H9 (cell line): ENCODE measurements at regions not wholly inside any gene's neighbourhood (a gene's known extent, or its start where the extent isn't known, plus 50 kb on each side); places are given as distances from the start of the nearest gene placed in this dataset.
A peak's percentile ranks its signal among the peaks of the same experiment; 100 is the strongest.

Source experiments
- DNase-seq: peaks from one replicate; pipeline ENCODE4 v3.0.0-alpha.2; 2017
- H2AFZ ChIP-seq: one replicate; pipeline ENCODE4 v1.6.1; 2013; ENCODE audit warnings: mild to moderate bottlenecking, low read length, control low read depth, moderate library complexity
- H2AK5ac ChIP-seq: 2 replicates; pipeline ENCODE4 v1.6.1; 2013; ENCODE audit warnings: low read length, control low read depth, mixed read lengths; ENCODE audit not compliant: insufficient read length
- H2BK120ac ChIP-seq: one replicate; pipeline ENCODE4 v1.6.1; 2013; ENCODE audit warnings: low read depth, mild to moderate bottlenecking, low read length, control low read depth, inconsistent platforms; ENCODE audit not compliant: poor library complexity, severe bottlenecking
- H2BK12ac ChIP-seq: 2 replicates; pipeline ENCODE4 v1.6.1; 2013; ENCODE audit warnings: low read length, control low read depth, mixed read lengths, low read depth; ENCODE audit not compliant: insufficient read length
- H2BK15ac ChIP-seq: 2 replicates; pipeline ENCODE4 v1.6.1; 2013; ENCODE audit warnings: low read depth, low read length, control low read depth
- H2BK20ac ChIP-seq: one replicate; pipeline ENCODE4 v1.6.1; 2013; ENCODE audit warnings: low read depth, mild to moderate bottlenecking, low read length, control low read depth, inconsistent platforms; ENCODE audit not compliant: poor library complexity, severe bottlenecking
- H2BK5ac ChIP-seq: 2 replicates; pipeline ENCODE4 v1.6.1; 2013; ENCODE audit warnings: low read length, control low read depth, mixed read lengths; ENCODE audit not compliant: insufficient read length
- H3K14ac ChIP-seq: 2 replicates; pipeline ENCODE4 v1.6.1; 2013; ENCODE audit warnings: low read length, control low read depth; ENCODE audit not compliant: insufficient read depth
- H3K18ac ChIP-seq: 2 replicates; pipeline ENCODE4 v1.6.1; 2013; ENCODE audit warnings: low read depth, mild to moderate bottlenecking, mixed read lengths, low read length, control low read depth; ENCODE audit not compliant: insufficient read length
- H3K23ac ChIP-seq: 2 replicates; pipeline ENCODE4 v1.6.1; 2013; ENCODE audit warnings: low read length, control low read depth, mixed read lengths, low read depth; ENCODE audit not compliant: insufficient read length
- H3K23me2 ChIP-seq: 2 replicates; pipeline ENCODE4 v1.6.1; 2013; ENCODE audit warnings: low read depth, mild to moderate bottlenecking, mixed read lengths, low read length, control low read depth; ENCODE audit not compliant: insufficient read length, poor library complexity, severe bottlenecking
- H3K27ac ChIP-seq: 2 replicates; pipeline ENCODE4 v1.5.1; 2013; ENCODE audit warnings: low read length, control low read depth, mixed read lengths, low read depth; ENCODE audit not compliant: insufficient read length
- H3K27me3 ChIP-seq: 2 replicates; pipeline ENCODE4 v1.6.1; 2013; ENCODE audit warnings: low read length, control low read depth, inconsistent platforms; ENCODE audit not compliant: insufficient read depth
- H3K4ac ChIP-seq: 2 replicates; pipeline ENCODE4 v1.6.1; 2013; ENCODE audit warnings: low read depth, mild to moderate bottlenecking, control low read depth, inconsistent platforms, low read length, moderate library complexity
- H3K4me1 ChIP-seq: 2 replicates; pipeline ENCODE4 v1.6.1; 2013; ENCODE audit warnings: low read length, control low read depth, inconsistent platforms; ENCODE audit not compliant: insufficient read depth
- H3K4me2 ChIP-seq: 2 replicates; pipeline ENCODE4 v1.6.1; 2013; ENCODE audit warnings: low read length, control low read depth, mixed read lengths; ENCODE audit not compliant: insufficient read length, insufficient read depth
- H3K56ac ChIP-seq: 2 replicates; pipeline ENCODE4 v1.6.1; 2013; ENCODE audit warnings: low read depth, mild to moderate bottlenecking, mixed read lengths, low read length, control low read depth; ENCODE audit not compliant: insufficient read length
- H3K79me1 ChIP-seq: 2 replicates; pipeline ENCODE4 v1.6.1; 2013; ENCODE audit warnings: low read depth, mild to moderate bottlenecking, moderate library complexity, low read length, control low read depth, inconsistent platforms; ENCODE audit not compliant: insufficient read depth, poor library complexity, severe bottlenecking
- H3K79me2 ChIP-seq: 2 replicates; pipeline ENCODE4 v1.6.1; 2013; ENCODE audit warnings: low read length, control low read depth, inconsistent platforms; ENCODE audit not compliant: insufficient read depth
- H3K9ac ChIP-seq: 2 replicates; pipeline ENCODE4 v1.6.1; 2013; ENCODE audit warnings: low read length, control low read depth, mixed read lengths; ENCODE audit not compliant: insufficient read length; ENCODE audit errors: extremely low read depth
- H3K9me3 ChIP-seq: one replicate; pipeline ENCODE4 v1.6.1; 2013; ENCODE audit warnings: low read depth, low read length, inconsistent platforms; ENCODE audit not compliant: control insufficient read depth
- H3T11ph ChIP-seq: one replicate; pipeline ENCODE4 v1.6.1; 2013; ENCODE audit warnings: mild to moderate bottlenecking, low read length, control low read depth, inconsistent platforms
- H4K20me1 ChIP-seq: one replicate; pipeline ENCODE4 v1.6.1; 2013; ENCODE audit not compliant: control insufficient read depth, insufficient read length, insufficient read depth
- H4K5ac ChIP-seq: 2 replicates; pipeline ENCODE4 v1.6.1; 2013; ENCODE audit warnings: low read depth, mild to moderate bottlenecking, mixed read lengths, low read length, control low read depth; ENCODE audit not compliant: insufficient read length
- H4K8ac ChIP-seq: replicated peaks from 2 replicates; pipeline ENCODE4 v1.6.1; 2013; ENCODE audit warnings: low read length, control low read depth, mixed read lengths, low read depth; ENCODE audit not compliant: insufficient read length
- H4K91ac ChIP-seq: 2 replicates; pipeline ENCODE4 v1.6.1; 2013; ENCODE audit warnings: low read depth, mild to moderate bottlenecking, moderate library complexity, mixed read lengths, low read length, control low read depth; ENCODE audit not compliant: insufficient read length
- H3K27ac Mint-ChIP-seq, 3 experiments: 2 replicates in 2 of 3; 3 replicates in 1 of 3; pipeline ENCODE4 v1.8.0; 2020 to 2021; ENCODE audit warnings: mixed read lengths in 3 of 3, mild to moderate bottlenecking in 1 of 3, moderate library complexity in 1 of 3
- H3K27me3 Mint-ChIP-seq: 2 replicates; pipeline ENCODE4 v1.8.0; 2021; ENCODE audit warnings: low read depth, mild to moderate bottlenecking, moderate library complexity, mixed read lengths
- H3K36me3 Mint-ChIP-seq, 3 experiments: 2 replicates in 2 of 3; 3 replicates in 1 of 3; pipeline ENCODE4 v1.8.0; 2020 to 2021; ENCODE audit warnings: low read depth in 3 of 3, mixed read lengths in 3 of 3; ENCODE audit not compliant: insufficient read depth in 1 of 3
- H3K4me1 Mint-ChIP-seq, 2 experiments: 2 replicates each; pipeline ENCODE4 v1.8.0; 2020; ENCODE audit warnings: mixed read lengths in 2 of 2
- H3K4me3 Mint-ChIP-seq, 2 experiments: 2 replicates in 1 of 2; 3 replicates in 1 of 2; pipeline ENCODE4 v1.8.0; 2020 to 2021; ENCODE audit warnings: mild to moderate bottlenecking in 2 of 2, mixed read lengths in 2 of 2, moderate library complexity in 1 of 2
- H3K9me3 Mint-ChIP-seq, 2 experiments: 2 replicates in 1 of 2; 3 replicates in 1 of 2; pipeline ENCODE4 v1.8.0; 2020; ENCODE audit warnings: mild to moderate bottlenecking in 2 of 2, mixed read lengths in 2 of 2, moderate library complexity in 1 of 2
- CTCF ChIP-seq: fragments of 200-600 bp; sonication (generic); conservative IDR thresholded peaks from 3 replicates; pipeline ENCODE4 v1.8.0; 2021; ENCODE audit warnings: antibody characterized with exemption, mild to moderate bottlenecking
- whole genome bisulfite sequencing: extraction: QIAGEN DNeasy Blood & Tissue Kit; methylation state at CpG from one replicate; pipeline ENCODE4 v1.1.7; 2013; ENCODE audit warnings: missing lambda C conversion rate, low lambda C conversion rate, mixed read lengths; ENCODE audit not compliant: insufficient read length; ENCODE audit errors: extremely low coverage; 5-methylcytosine and 5-hydroxymethylcytosine counted together

DNA sequence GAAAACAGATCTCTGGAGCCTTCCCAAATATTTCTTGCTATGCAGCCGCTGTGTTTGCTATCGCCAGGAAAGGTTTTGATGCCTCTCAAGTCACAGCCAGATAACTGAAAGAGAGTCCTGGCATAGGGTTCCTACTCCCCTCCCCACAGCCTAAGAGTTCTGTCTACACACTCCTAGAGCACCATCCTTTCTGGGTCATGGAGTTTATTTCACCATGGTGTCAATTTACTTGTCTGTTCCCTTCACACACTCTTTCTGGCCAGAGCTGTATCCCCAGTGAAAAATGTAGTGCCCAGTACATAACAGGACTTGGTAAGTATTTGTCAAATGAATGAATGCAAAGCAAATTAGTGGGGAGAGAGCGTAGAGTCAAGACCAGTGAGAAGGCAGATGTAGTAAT is 185.3 kb downstream of the HAUS1 start:
- no peak overlapping the region for H2BK15ac ChIP-seq
- no peak overlapping the region for H3K14ac ChIP-seq
- no peak overlapping the region for H3K27ac ChIP-seq
- Mint-ChIP-seq H3K36me3 (no peaks in the 10 kb centered on the region), H3K9me3 (no peaks in the 10 kb centered on the region), H3K4me1 (peaks cover 5 to 16% of the 10 kb centered on the region in 2 experiments), H3K4me3 (no peak overlapping the region), H3K27me3 (no peaks in the 10 kb centered on the region; the same call in 1 of the 2 replicates), H3K27ac (no peak overlapping the region)
- no CpG with 5 or more reads among the region's 3 CpGs for WGBS
- H2BK120ac ChIP-seq: no peak overlapping the region
- H2BK20ac ChIP-seq: no peak overlapping the region
- no peak overlapping the region for H3K23ac ChIP-seq
- no peak overlapping the region for H4K5ac ChIP-seq
- no peak overlapping the region for H4K8ac ChIP-seq
- no peak overlapping the region for H3K4ac ChIP-seq
- no peaks in the 10 kb centered on the region for H4K20me1 ChIP-seq
- no peak overlapping the region for H2BK5ac ChIP-seq
- H3K56ac ChIP-seq: no peak overlapping the region
- H3K79me1 ChIP-seq: no peaks in the 10 kb centered on the region
- no peak for TF ChIP-seq CTCF
- H3K4me2 ChIP-seq: no peak overlapping the region
- DNase-seq: no peak
- no peak overlapping the region for H2AK5ac ChIP-seq
- H3K9ac ChIP-seq: peak overlapping the region; percentile 18
- no peak overlapping the region for H2AFZ ChIP-seq
- no peaks in the 10 kb centered on the region for H3K79me2 ChIP-seq
- no peak overlapping the region for H2BK12ac ChIP-seq
- no peak overlapping the region for H3T11ph ChIP-seq
- H3K9me3 ChIP-seq: no peaks in the 10 kb centered on the region
- H4K91ac ChIP-seq: no peak overlapping the region
- H3K27me3 ChIP-seq: no peaks in the 10 kb centered on the region
- peaks cover 3% of the 10 kb centered on the region; the same call in 1 of the 2 replicates for H3K4me1 ChIP-seq
- no peak overlapping the region for H3K18ac ChIP-seq
- no peaks in the 10 kb centered on the region for H3K23me2 ChIP-seq
